ENCODE measurements at regions not wholly inside any gene's neighbourhood (a gene's known extent, or its start where the extent isn't known, plus 50 kb on each side); places are given as distances from the start of the nearest gene placed in this dataset.

DNA sequence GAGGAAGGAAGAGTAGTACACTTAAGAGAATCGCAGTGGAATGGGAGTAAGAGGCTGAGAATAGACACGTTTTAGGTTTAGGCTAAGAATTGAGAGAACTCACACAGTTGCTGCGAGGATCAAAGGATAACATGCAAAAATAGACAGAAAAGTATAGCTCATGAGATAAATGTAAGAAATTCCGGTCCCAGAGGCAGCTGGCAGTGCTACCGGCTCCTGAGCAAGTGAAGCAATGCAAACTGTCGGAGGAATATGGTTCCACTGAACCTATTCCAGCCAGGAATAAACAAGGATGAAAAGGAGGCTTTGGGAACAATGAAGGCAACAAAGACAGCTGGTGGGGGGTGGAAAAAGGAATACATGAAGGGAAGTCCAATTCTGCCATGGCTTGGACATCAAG is 191.8 kb downstream of the QDPR start:
- H3K9me3 ChIP-seq = no peaks in the 10 kb centered on the region
- H3K27me3 ChIP-seq = no peaks in the 10 kb centered on the region
- H3K4me3 ChIP-seq = no peak overlapping the region

DNA sequence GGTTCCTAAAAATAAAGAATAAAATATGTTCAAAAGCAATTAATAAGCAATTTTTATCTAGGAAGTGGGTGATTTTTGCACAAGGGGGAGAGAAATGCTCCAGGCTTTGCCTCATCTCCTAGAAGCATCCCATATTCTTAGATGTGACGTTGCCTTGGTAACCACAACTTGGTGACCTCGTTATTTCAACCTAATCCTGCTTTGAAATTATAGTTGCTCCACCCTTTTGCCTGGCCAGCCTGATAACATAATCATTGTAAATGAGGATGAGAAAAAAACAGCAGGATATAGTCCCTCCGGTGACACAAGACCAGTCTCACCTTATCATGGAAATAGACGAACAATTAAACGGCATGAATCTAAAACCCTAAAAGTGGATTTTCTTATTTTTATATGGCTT is 194.4 kb downstream of the QDPR start:
- H3K27me3 ChIP-seq = no peaks in the 10 kb centered on the region
- DNase-seq = no peak
- H3K4me3 ChIP-seq = no peak overlapping the region

More for the DNA sequence above, 191.8 kb downstream of the QDPR start:
- DNase-seq = no peak
- H3K36me3 ChIP-seq = no peaks in the 10 kb centered on the region

DNA sequence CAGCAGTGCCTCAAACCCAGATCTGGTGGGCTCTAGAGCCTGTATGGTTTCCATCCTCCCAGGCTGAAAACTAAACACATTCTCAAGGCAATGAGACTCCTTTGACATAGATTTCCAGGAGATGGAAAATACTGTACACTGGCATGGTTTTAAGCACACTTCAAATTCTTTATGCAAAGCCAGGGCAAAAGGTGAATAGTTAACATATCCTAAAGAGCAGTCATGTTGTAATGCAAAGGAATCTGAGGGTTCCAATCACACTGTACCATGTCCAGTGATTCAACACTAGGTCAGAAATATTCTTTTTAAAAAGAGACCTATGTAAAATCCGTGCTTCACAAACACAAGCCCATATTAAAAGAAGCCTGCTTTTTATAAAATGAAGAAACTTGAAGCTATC is 195.3 kb downstream of the QDPR start:
- H3K9me3 ChIP-seq = peaks cover 3% of the 10 kb centered on the region
- H3K27me3 ChIP-seq = no peaks in the 10 kb centered on the region
- DNase-seq = no peak
- no peak overlapping the region for H3K4me3 ChIP-seq
- H3K36me3 ChIP-seq = no peaks in the 10 kb centered on the region

More for the DNA sequence above, 194.4 kb downstream of the QDPR start:
- no peaks in the 10 kb centered on the region for H3K36me3 ChIP-seq
- H3K9me3 ChIP-seq = peaks cover 3% of the 10 kb centered on the region

DNA sequence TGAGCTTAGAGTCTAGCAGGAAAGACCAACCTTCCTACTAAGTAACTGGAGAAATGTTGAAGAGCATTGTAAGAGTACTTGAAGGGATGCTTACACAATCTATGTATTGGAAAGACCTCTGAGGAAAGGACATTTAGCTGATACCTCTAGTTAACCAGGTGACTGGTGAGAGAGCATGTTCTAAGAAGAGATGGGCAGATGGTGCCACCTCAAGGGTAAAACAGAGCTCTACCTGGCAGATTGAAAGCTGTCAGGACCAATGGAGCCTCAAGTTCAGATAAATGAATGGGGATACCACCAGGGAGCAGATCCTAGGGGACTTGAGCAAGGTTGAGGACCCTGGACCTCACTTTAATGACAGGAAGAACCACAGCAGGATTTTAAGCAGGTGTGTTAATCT is 196.4 kb downstream of the QDPR start:
- DNase-seq = no peak
- Histone ChIP-seq H3K27me3 (no peaks in the 10 kb centered on the region), H3K4me3 (no peak overlapping the region), H3K36me3 (no peaks in the 10 kb centered on the region; the same call in 1 of the 2 replicates), H3K9me3 (peaks cover 6% of the 10 kb centered on the region)

DNA sequence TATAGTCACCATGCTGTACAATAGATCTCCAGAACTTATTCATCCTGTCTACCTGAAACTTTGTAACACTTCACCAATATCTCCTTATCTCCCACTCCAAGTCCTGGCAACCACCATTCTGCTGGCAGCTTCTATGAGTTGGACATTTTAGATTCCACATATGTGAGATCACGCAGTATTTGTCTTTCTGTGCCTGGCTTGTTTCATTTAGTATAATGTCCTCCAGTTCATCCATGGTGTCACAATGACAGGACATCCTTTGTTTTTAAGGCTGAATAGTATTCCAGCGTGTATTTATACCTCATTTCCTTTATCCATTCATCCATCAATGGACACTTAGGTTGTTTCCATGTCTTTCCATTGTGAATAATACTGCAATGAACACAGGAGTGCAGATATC is 198.7 kb downstream of the QDPR start:
- no peak overlapping the region for H3K4me3 ChIP-seq
- DNase-seq = no peak
- H3K36me3 ChIP-seq = no peaks in the 10 kb centered on the region; the same call in 1 of the 2 replicates
- peaks cover 6% of the 10 kb centered on the region for H3K9me3 ChIP-seq
- H3K27me3 ChIP-seq = no peaks in the 10 kb centered on the region

DNA sequence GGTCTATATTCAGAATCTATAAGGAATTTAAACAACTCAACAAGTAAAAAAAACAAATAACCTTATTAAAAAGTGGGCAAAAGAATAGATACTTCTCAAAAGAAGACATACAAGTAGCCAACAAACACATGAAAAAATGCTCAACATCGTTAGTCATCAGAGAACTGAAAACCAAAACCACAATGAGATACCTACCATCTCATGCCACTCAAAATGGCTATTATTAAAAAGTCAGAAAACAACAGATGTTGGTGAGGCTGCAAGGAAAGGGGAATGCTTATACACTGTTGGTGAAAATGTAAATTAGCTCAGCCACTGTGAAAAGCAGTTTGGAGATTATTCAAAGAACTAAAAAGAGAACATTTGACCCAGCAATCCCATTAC is 201.6 kb downstream of the QDPR start:
- Histone ChIP-seq H3K27me3 (no peaks in the 10 kb centered on the region), H3K4me3 (no peak overlapping the region), H3K36me3 (no peaks in the 10 kb centered on the region; the same call in 1 of the 2 replicates), H3K9me3 (peaks cover 11% of the 10 kb centered on the region)
- DNase-seq = no peak

DNA sequence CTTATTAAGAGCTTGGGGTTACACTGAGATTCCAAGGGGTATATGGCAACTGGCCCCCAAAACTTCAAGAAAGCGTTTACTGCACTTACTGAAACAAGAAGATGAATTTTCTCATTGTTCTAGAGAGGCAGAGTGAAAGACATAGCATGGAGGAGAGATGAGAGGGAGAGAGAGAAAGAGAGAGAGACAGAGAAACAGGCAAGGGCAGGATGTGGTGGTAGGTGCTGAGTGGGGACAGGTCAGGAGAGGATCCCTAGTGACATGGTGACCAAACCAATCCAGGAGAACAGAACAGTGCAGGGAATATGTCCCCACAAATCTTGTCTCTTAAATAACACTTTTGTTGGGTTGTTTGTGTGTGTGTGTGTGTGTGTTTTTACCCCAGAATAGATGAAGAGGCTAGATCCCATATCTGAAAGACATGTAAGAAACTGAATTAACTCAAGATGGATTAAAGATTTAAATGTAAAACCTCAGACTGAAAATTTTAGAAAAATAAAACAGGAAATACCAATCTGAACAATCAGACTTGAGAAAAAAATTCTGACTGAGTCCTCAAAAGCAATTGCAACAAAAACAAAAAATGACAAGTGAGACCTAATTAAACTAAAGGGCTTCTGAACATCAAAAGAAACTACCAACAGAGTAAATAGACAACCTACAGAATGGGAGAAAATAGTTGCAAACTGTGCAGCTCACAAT is 202.2 kb downstream of the QDPR start:
- no peak for DNase-seq
- Histone ChIP-seq H3K9me3 (peaks cover 11% of the 10 kb centered on the region), H3K4me3 (no peak overlapping the region), H3K36me3 (no peaks in the 10 kb centered on the region; the same call in 1 of the 2 replicates), H3K27me3 (no peaks in the 10 kb centered on the region)

DNA sequence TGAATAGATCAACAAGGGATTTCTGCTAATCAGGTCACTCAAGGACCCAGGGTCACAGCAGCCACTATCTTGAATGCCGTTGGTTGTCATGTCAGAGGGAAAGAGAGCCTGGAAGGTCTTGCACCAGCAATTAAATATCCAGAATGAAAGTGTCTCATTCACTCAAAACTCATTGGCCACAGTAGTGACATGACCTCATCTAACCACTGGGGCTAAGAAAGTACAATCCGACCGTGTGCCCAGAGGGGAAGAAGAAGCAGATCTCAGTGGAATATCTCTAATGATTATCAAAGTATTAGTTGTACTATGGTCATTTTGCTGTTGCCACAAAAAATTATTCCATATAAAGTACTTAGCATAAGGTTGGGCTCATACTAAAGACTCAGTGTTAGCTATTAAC is 210.0 kb downstream of the QDPR start:
- DNase-seq = no peak
- H3K27me3 ChIP-seq = no peaks in the 10 kb centered on the region
- no peaks in the 10 kb centered on the region for H3K36me3 ChIP-seq
- H3K9me3 ChIP-seq = no peaks in the 10 kb centered on the region
- no peak overlapping the region for H3K4me3 ChIP-seq

DNA sequence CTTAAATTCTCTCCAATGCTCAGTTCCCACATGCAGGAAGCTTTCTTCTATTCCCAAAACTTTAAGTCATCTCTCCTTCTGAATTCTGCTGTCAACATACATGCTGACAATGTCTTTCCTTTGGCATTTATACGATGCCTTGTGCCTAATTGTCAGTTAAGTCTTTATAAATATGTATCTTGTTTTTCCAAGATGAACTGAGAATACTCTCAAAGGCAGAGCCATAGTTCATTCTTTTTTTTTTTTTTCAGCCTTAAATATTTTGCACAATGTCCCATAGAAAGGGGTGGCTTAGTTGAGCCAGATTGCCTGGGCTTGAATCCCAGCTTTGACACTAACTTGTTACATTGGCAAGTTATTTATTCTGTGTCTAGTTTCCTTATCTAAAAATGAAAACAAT is 210.6 kb downstream of the QDPR start:
- H3K27me3 ChIP-seq = no peaks in the 10 kb centered on the region
- H3K4me3 ChIP-seq = no peak overlapping the region
- no peaks in the 10 kb centered on the region for H3K36me3 ChIP-seq
- DNase-seq = no peak
- no peaks in the 10 kb centered on the region for H3K9me3 ChIP-seq

DNA sequence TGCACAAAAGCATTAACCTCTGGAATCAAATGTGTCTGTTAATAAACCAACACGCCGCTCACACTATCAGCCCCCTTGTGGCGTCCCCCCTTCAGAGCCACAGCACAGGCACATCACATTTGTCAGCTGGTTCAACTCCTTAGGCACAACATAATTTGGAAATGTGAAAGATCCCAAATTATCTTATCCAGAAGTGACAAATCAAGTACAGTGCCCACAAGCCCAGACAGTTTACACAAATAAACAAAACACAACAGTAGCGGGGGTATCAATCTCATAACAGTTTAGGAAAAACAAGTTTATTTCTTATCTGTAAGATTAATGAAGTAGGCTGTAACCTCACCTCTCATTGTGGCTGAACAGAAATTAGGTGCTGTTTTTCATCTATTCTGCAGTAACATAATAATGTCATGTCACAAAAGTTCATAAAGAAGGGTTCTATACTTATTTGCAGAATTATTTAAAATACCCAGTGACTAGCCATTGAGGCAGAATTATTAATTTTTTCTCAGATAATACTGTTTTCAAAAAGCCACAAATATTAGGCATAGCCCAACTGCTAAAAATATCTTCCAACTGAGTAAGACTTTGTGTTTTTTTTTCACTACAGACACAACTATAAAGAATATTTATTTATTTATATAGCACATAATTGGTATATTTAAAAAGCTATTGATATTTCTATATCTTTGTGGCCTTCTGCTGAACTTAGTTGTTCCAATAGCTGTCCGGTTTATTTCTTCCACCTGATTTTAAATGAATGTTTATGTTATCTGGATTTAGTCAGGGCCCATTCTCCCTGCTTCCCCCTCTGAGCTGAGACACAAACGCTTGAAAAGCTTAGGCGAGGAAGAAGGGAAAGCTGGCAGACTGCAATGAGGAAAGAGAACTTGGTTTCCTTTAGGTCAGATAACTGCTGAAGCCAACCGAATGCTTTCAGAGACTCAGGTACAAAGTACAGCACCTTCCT is 214.7 kb downstream of the QDPR start:
- Histone ChIP-seq H3K27me3 (no peaks in the 10 kb centered on the region), H3K4me3 (no peak overlapping the region), H3K36me3 (no peaks in the 10 kb centered on the region), H3K9me3 (no peaks in the 10 kb centered on the region)
- no peak for DNase-seq

DNA sequence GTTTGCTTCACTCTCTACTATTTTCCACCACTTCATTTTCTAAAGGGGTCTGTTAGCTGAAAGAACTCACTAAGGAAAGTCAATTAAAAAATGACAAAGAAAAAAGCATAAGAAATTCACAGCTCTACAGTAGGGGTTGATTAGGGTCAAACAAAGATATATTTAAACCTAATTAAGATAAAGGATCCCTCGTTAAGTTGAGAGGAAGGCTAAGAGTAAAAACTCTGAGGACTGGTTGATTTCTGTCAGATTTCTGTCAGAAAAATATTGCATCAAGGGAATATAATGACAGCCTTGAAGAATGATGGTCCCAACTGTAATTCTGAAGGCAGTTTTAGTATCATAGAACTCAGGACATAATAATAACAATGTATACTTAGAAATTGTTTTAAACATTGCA is 218.0 kb downstream of the QDPR start:
- no peaks in the 10 kb centered on the region for H3K36me3 ChIP-seq
- no peaks in the 10 kb centered on the region for H3K9me3 ChIP-seq
- H3K4me3 ChIP-seq = no peak overlapping the region
- no peak for DNase-seq
- H3K27me3 ChIP-seq = no peaks in the 10 kb centered on the region

DNA sequence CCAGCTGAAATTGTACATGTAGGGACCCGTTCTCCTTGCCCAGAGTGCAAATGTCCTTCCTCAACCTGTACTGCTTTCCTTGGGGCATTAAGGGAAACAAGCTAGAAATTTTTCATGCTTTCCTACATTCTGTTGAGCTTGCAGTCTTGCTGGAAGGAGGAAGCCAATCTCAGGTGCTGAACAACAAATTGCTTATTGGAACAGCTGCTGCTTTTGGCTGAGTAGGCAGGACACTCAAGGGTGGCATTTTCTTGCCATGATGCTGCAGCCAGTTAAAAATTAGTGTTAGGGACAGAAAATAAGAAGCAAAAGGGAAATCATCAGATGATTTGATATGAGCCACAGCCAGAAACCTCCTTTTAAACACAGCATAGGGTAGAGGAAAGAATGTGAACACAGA is 223.7 kb downstream of the QDPR start:
- H3K36me3 ChIP-seq = no peaks in the 10 kb centered on the region
- DNase-seq = no peak
- no peak overlapping the region for H3K4me3 ChIP-seq
- no peaks in the 10 kb centered on the region for H3K27me3 ChIP-seq
- no peaks in the 10 kb centered on the region for H3K9me3 ChIP-seq

DNA sequence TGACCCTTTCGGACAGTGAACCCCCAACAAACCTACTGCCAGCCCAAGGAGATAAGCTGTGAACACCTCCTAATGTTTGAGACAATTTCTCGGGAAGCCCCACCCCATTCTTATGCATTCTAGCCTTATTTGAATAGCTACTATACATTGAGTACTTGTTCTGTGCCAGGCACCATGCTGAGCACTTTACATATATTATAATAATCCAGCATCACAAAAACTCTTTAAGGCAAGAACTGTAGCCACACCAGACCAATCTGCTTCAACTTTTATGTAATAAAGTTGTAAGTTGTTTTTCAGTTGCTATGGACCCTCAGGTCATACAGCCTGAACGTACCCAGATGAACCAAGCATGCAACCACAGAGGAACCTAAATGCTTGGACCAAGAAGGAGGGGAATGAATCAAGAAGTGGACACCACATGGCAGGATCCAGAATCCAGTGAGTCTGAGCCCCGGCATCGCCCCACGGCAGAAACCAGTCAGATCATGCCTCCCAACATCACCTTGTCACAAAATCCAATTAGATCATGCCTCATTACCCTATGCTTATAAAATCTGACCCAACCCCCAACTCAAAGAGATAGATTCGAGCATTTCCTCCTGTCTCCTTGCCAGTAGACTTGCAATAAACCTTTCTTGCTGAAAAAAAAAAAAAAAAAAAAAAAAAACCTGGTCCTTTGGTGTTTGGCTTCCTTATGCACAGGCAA is 225.0 kb downstream of the QDPR start:
- DNase-seq = no peak
- Histone ChIP-seq H3K27me3 (no peaks in the 10 kb centered on the region), H3K36me3 (no peaks in the 10 kb centered on the region), H3K4me3 (no peak overlapping the region), H3K9me3 (no peaks in the 10 kb centered on the region)

DNA sequence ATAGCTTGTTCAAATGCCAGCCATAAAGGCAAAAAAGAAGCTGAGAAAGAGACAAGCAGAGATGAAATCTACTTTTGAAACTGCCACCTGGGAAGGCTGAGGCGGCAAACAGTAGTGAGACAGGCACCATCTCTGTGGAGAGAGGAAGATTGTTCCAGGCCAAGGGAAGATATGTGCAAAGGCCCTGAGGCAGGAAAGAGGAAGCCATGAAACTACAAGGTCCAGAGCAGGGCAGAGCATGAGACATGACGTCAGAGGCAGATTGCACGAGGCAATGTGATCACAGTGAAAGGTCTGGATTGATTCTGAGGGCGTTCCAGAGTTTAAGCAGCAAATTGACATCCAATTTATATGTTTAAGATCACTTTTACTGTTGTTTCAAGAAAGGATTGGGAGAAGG is 226.1 kb downstream of the QDPR start:
- Histone ChIP-seq H3K9me3 (no peaks in the 10 kb centered on the region), H3K4me3 (no peak overlapping the region), H3K27me3 (no peaks in the 10 kb centered on the region), H3K36me3 (no peaks in the 10 kb centered on the region)
- DNase-seq = no peak

DNA sequence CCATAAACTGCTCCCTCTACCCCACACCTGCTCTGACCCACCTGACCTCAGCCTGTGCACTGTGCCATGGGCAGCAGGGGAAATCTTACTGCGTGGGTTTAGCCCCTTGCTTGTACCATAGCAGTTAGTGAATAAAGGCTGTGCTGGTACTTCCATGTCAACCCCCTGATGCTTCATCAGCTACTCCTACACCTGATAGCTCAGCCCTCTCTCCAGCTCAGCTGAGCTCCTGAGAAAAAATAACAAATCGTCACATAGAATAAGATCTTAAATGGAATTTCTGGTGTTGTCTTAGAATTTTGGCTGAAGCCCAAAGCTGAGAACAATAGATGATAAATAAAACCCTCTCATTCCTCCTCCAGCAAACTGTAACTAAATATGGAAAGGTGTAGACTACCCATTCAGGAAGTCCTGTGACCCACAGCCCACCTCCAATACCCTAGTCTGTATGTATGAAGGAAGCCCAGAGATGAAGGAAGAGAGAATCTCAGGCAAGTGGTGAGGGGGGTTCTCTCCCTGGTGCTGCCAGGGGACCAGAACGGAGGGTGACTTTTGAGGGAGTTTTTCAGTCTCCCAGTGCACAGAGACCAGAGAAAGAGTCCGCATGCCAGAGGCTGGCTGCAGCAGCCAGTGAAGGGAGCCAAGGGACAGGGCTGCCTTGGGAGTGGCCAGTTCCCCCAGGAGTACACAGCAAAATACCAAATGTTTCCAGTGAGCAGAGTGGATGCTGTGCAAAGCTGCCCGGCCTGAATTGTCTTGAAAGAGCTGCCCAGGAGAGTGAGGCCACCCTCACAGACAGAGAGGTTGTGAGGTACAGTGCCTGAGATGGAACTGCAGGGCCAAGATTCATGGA is 227.3 kb downstream of the QDPR start:
- no peaks in the 10 kb centered on the region for H3K27me3 ChIP-seq
- no peak for DNase-seq
- H3K4me3 ChIP-seq = no peak overlapping the region
- H3K36me3 ChIP-seq = no peaks in the 10 kb centered on the region
- H3K9me3 ChIP-seq = no peaks in the 10 kb centered on the region

DNA sequence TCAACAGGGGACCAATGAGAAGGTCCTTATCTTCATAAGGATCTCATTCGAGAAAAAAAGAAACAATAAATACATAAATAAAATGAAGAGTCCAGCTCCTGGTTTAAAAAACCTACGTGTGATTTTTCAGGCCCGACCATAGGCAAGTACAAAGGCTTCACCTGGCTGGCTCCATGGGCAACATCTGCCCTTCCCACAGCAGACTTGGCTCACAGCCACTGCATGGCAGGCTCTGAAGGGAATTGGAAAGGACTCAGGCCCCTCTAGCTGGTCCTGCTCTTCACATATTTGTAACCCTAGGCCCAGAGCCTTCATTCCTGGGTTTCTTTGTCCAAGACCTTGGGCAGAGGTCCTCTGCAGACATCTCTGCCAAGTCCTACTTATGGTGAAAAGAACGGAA is 228.1 kb downstream of the QDPR start:
- Histone ChIP-seq H3K36me3 (no peaks in the 10 kb centered on the region), H3K27me3 (no peaks in the 10 kb centered on the region), H3K4me3 (no peak overlapping the region), H3K9me3 (no peaks in the 10 kb centered on the region)
- no peak for DNase-seq
